Neuronal stem cell (in vitro differentiated cells): ENCODE measurements at regions not wholly inside any gene's neighbourhood (a gene's known extent, or its start where the extent isn't known, plus 50 kb on each side); places are given as distances from the start of the nearest gene placed in this dataset.
"Not testable (repeated sequence)": the region's sequence is repeated elsewhere in the genome, so short reads cannot be mapped to it uniquely, and the experiment has no call there.

Experiments
- DNase-seq: peaks from one replicate; pipeline ENCODE4 v3.0.0-alpha.2; 2013; ENCODE audit warnings: low spot score
- H2AFZ ChIP-seq: one replicate; pipeline ENCODE4 v1.6.1; 2013; ENCODE audit warnings: mild to moderate bottlenecking, low read length, inconsistent platforms
- H2AK5ac ChIP-seq: 2 replicates; pipeline ENCODE4 v1.6.1; 2013; ENCODE audit warnings: low read depth, mild to moderate bottlenecking, inconsistent platforms, low read length, moderate library complexity, mixed read lengths
- H2BK120ac ChIP-seq: 2 replicates; pipeline ENCODE4 v1.6.1; 2013; ENCODE audit warnings: low read depth, mild to moderate bottlenecking, inconsistent platforms, low read length, moderate library complexity, mixed read lengths
- H2BK12ac ChIP-seq: one replicate; pipeline ENCODE4 v1.6.1; 2013; ENCODE audit warnings: low read length, inconsistent platforms
- H2BK15ac ChIP-seq: 2 replicates; pipeline ENCODE4 v1.6.1; 2013; ENCODE audit warnings: mild to moderate bottlenecking, low read length, inconsistent platforms, mixed read lengths
- H2BK5ac ChIP-seq: one replicate; pipeline ENCODE4 v1.6.1; 2013; ENCODE audit warnings: inconsistent platforms, mild to moderate bottlenecking, low read length, moderate library complexity
- H3K14ac ChIP-seq: one replicate; pipeline ENCODE4 v1.6.1; 2013; ENCODE audit warnings: low read length, inconsistent platforms
- H3K18ac ChIP-seq: 2 replicates; pipeline ENCODE4 v1.6.1; 2013; ENCODE audit warnings: low read length, inconsistent platforms
- H3K23ac ChIP-seq: 2 replicates; pipeline ENCODE4 v1.6.1; 2013; ENCODE audit warnings: low read depth, mild to moderate bottlenecking, mixed read lengths, low read length, inconsistent platforms; ENCODE audit not compliant: poor library complexity
- H3K27ac ChIP-seq: replicated peaks from 3 replicates; pipeline ENCODE4 v1.5.1; 2013; ENCODE audit warnings: low read length, inconsistent platforms
- H3K27me3 ChIP-seq, 3 experiments: 2 replicates each; pipeline ENCODE4 v1.6.1; 2013; ENCODE audit warnings: low read length in 3 of 3, mild to moderate bottlenecking in 2 of 3, inconsistent platforms in 1 of 3, low read depth in 1 of 3, mixed read lengths in 1 of 3, moderate library complexity in 1 of 3; ENCODE audit not compliant: control insufficient read depth in 3 of 3, insufficient read depth in 3 of 3
- H3K36me3 ChIP-seq, 2 donors: replicated peaks in 1 of 2; 2 replicates each; pipeline ENCODE4 v1.6.1; 2013; ENCODE audit warnings: low read length in 2 of 2; ENCODE audit not compliant: control insufficient read depth in 2 of 2, insufficient read depth in 2 of 2
- H3K4ac ChIP-seq: 2 replicates; pipeline ENCODE4 v1.6.1; 2013; ENCODE audit warnings: inconsistent platforms, mild to moderate bottlenecking, low read length, moderate library complexity
- H3K4me1 ChIP-seq, 2 donors: 1 replicate in 1 of 2; 2 replicates in 1 of 2; pipeline ENCODE4 v1.6.1; 2013; ENCODE audit warnings: low read length in 2 of 2, low read depth in 1 of 2; ENCODE audit not compliant: control insufficient read depth in 2 of 2, insufficient read depth in 1 of 2
- H3K4me2 ChIP-seq: one replicate; pipeline ENCODE4 v1.6.1; 2013; ENCODE audit warnings: mild to moderate bottlenecking, low read length, inconsistent platforms; ENCODE audit not compliant: insufficient read depth, poor library complexity, severe bottlenecking
- H3K4me3 ChIP-seq, 2 donors: 2 replicates each; pipeline ENCODE4 v1.5.1; 2013; ENCODE audit warnings: low read length in 2 of 2, mild to moderate bottlenecking in 2 of 2, inconsistent platforms in 1 of 2, moderate library complexity in 1 of 2
- H3K79me1 ChIP-seq: one replicate; pipeline ENCODE4 v1.6.1; 2013; ENCODE audit warnings: low read depth, mild to moderate bottlenecking, inconsistent platforms, low read length, moderate library complexity
- H3K9ac ChIP-seq: one replicate; pipeline ENCODE4 v1.6.1; 2013; ENCODE audit warnings: mild to moderate bottlenecking, low read depth, low read length, inconsistent platforms; ENCODE audit not compliant: poor library complexity
- H3K9me3 ChIP-seq, 2 donors: replicated peaks in 1 of 2; 2 replicates each; pipeline versions ENCODE3 to v1.6.1; 2013; ENCODE audit warnings: low read length in 2 of 2, mild to moderate bottlenecking in 2 of 2, inconsistent platforms in 1 of 2, low read depth in 1 of 2, mixed read lengths in 1 of 2, moderate library complexity in 1 of 2; ENCODE audit not compliant: control insufficient read depth in 2 of 2, insufficient read depth in 1 of 2
- H4K8ac ChIP-seq: one replicate; pipeline ENCODE4 v1.6.1; 2013; ENCODE audit warnings: low read depth, mild to moderate bottlenecking, inconsistent platforms, low read length, moderate library complexity
- H4K91ac ChIP-seq: one replicate; pipeline ENCODE4 v1.6.1; 2013; ENCODE audit warnings: low read length, low read depth, mild to moderate bottlenecking, inconsistent platforms; ENCODE audit not compliant: poor library complexity
- WGBS, 2 donors: extraction: QIAGEN DNeasy Blood & Tissue Kit; methylation state at CpG; one replicate each; pipeline ENCODE4 v1.1.7; 2013; ENCODE audit warnings: missing lambda C conversion rate in 2 of 2, mixed read lengths in 1 of 2; ENCODE audit not compliant: insufficient read length in 2 of 2, insufficient replicate concordance in 1 of 2; ENCODE audit errors: extremely low coverage in 2 of 2; 5-methylcytosine and 5-hydroxymethylcytosine counted together

DNA sequence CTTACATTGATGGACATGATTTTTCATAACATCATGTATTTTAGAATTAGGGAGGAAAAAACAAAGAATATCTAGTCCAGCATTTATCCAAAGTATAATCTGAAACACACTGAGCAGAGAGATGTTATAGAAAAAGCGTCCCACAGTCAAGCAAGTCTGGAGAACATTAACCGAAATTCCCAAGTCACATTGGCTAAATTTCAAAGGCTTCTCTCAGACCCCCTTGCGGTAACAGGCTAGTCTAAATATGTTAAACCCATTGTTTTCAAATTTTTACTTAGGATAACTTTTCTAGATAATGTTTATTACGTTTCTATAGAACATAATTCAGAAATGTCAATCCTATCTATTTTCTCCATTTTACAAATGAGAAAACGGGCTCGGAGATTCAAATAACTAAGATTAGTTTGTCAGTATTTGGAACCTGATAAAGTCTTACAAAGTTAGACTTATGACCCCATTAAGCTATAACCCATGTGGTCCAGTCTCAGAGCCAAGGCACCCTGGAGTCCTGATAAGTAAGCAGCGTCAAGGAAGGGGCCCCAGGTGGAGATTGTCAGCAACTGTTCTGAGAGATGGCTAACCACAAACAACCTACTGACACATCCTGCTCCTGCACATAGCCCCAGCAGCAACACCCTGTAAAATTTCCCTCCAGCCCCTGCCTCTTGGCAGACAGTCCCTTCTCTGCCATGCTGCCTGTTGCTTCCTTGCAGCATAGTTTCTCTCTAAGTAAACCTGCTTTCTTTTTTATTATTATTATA lies 220.6 kb upstream of the TMEM260 start:
- no peaks in the 10 kb centered on the region for H3K9me3 ChIP-seq
- H3K4me1 ChIP-seq, result no peaks in the 10 kb centered on the region
- no peak overlapping the region for H4K91ac ChIP-seq
- H3K27me3 ChIP-seq, result no peaks in the 10 kb centered on the region
- no peaks in the 10 kb centered on the region for H3K79me1 ChIP-seq
- no peak overlapping the region for H3K4ac ChIP-seq
- no peaks in the 10 kb centered on the region for H3K36me3 ChIP-seq
- no peak overlapping the region for H4K8ac ChIP-seq
- no peak overlapping the region for H3K18ac ChIP-seq
- WGBS, 2 donors, result no CpG with 5 or more reads among the region's 7 CpGs
- no peak overlapping the region for H3K9ac ChIP-seq
- H3K27ac ChIP-seq, result no peak overlapping the region
- DNase-seq, result no peak
- no peak overlapping the region for H2BK5ac ChIP-seq
- no peak overlapping the region for H2BK12ac ChIP-seq
- H2BK120ac ChIP-seq, result no peak overlapping the region
- H3K4me3 ChIP-seq, result no peak overlapping the region
- H3K23ac ChIP-seq, result no peak overlapping the region
- no peak overlapping the region for H2AFZ ChIP-seq
- H3K14ac ChIP-seq, result no peak overlapping the region
- no peak overlapping the region for H3K4me2 ChIP-seq
- no peak overlapping the region for H2BK15ac ChIP-seq
- H2AK5ac ChIP-seq, result no peak overlapping the region

- DNase-seq, H3K27ac ChIP-seq, H3K4me2 ChIP-seq, H4K91ac ChIP-seq, H3K4me1 ChIP-seq, H3K9me3 ChIP-seq, H3K36me3 ChIP-seq, H3K4ac ChIP-seq, H3K9ac ChIP-seq, H3K79me1 ChIP-seq, H4K8ac ChIP-seq, H2BK15ac ChIP-seq, H3K4me3 ChIP-seq, H3K27me3 ChIP-seq, H3K14ac ChIP-seq, H2BK5ac ChIP-seq, H2BK12ac ChIP-seq, H3K23ac ChIP-seq, H2AFZ ChIP-seq, H2BK120ac ChIP-seq, H2AK5ac ChIP-seq, H3K18ac ChIP-seq: not testable (repeated sequence)
- WGBS, 2 donors, result no CpG with 5 or more reads among the region's 1 CpG
Measured at GRCh38 chr14:56365663-56366062, 213.9 kb upstream of the TMEM260 start.

DNA sequence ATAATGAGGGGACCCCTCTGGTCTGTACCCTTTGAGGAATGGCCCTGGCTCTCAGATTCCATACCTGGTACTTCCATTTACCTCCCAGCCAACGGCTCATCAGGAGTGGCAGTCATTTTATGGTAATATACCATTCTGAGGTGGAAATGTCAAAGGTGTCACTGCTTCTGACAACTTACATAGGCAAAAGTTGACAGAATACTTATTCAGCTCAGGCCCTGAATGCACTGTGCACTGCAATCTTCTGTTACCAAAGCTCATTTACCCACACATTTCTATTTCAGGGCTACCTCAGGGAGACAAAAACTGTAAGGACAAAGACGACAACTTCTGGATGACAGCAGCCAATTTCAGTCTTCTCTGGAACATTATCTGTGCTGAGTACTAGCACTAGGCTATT lies 212.2 kb upstream of the TMEM260 start:
- Histone ChIP-seq H3K4me1 (no peaks in the 10 kb centered on the region), H2AFZ (no peak overlapping the region), H3K79me1 (no peaks in the 10 kb centered on the region), H3K27ac (no peak overlapping the region), H3K27me3 (no peaks in the 10 kb centered on the region), H3K14ac (no peak overlapping the region), H2BK15ac (no peak overlapping the region), H3K4me3 (no peak overlapping the region), H3K9me3 (no peaks in the 10 kb centered on the region), H3K23ac (no peak overlapping the region), H3K36me3 (no peaks in the 10 kb centered on the region), H4K8ac (no peak overlapping the region), H4K91ac (no peak overlapping the region), H3K4ac (no peak overlapping the region), H2BK12ac (no peak overlapping the region), H3K18ac (no peak overlapping the region), H2BK120ac (no peak overlapping the region), H2AK5ac (no peak overlapping the region), H2BK5ac (no peak overlapping the region), H3K4me2 (no peak overlapping the region), H3K9ac (no peak overlapping the region)
- no CpG with 5 or more reads among the region's 2 CpGs for WGBS, 2 donors
- no peak for DNase-seq

DNA sequence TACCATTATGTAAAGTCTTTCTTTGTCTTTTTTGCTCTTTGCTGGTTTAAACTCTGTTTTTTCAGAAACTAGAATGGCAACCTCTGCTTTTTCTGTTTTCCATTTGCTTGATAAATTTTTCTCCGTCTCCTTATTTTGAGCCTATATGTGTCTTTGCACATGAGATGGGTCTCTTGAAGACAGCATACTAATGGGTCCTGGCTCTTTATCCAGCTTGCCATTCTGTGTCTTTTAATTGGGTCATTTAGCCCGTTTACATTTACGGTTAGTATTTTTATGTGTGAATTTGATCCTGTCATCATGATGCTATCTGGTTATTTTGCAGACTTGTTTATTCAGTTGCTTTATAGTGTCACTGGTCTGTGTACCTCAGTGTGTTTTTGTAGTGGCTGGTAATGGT lies 207.9 kb upstream of the TMEM260 start:
- H3K79me1 ChIP-seq, result no peaks in the 10 kb centered on the region
- H3K27me3 ChIP-seq, result no peaks in the 10 kb centered on the region
- no peak overlapping the region for H3K27ac ChIP-seq
- H3K4ac ChIP-seq, result no peak overlapping the region
- no peak overlapping the region for H4K91ac ChIP-seq
- H2AFZ ChIP-seq, result no peak overlapping the region
- no peaks in the 10 kb centered on the region for H3K9me3 ChIP-seq
- no peak overlapping the region for H3K14ac ChIP-seq
- no peak overlapping the region for H2BK15ac ChIP-seq
- H2AK5ac ChIP-seq, result no peak overlapping the region
- DNase-seq, result no peak
- H3K4me3 ChIP-seq, result no peak overlapping the region
- H2BK5ac ChIP-seq, result no peak overlapping the region
- no peaks in the 10 kb centered on the region for H3K4me1 ChIP-seq
- H3K4me2 ChIP-seq, result no peak overlapping the region
- no peaks in the 10 kb centered on the region for H3K36me3 ChIP-seq
- H3K18ac ChIP-seq, result no peak overlapping the region
- WGBS, 2 donors, result no CpG with 5 or more reads among the region's 3 CpGs
- H3K9ac ChIP-seq, result no peak overlapping the region
- no peak overlapping the region for H2BK120ac ChIP-seq
- no peak overlapping the region for H3K23ac ChIP-seq
- no peak overlapping the region for H4K8ac ChIP-seq
- no peak overlapping the region for H2BK12ac ChIP-seq
